Common myeloid progenitor, CD34-positive (primary cell): ENCODE measurements at regions not wholly inside any gene's neighbourhood (a gene's known extent, or its start where the extent isn't known, plus 50 kb on each side); places are given as distances from the start of the nearest gene placed in this dataset.
"Not testable (repeated sequence)": the region's sequence is repeated elsewhere in the genome, so short reads cannot be mapped to it uniquely, and the experiment has no call there.

Experiments used
- CTCF ChIA-PET: fragments of 350-600 bp; sonication (Branson Sonifier 250); formaldehyde crosslinking; loops from one replicate; lab custom pipeline; 2021; ENCODE audit warnings: antibody characterized with exemption; lab: Charles Lee
- POLR2A ChIA-PET: fragments of 350-600 bp; sonication (Branson Sonifier 250); formaldehyde crosslinking; loops from one replicate; lab custom pipeline; 2021; ENCODE audit warnings: antibody characterized with exemption; lab: Charles Lee
- DNase-seq, 3 donors: peaks; one replicate each; pipeline versions ENCODE4 v3.0.0 to v3.0.0-alpha.2; 2013
- H3K27ac ChIP-seq, 2 experiments: 1 replicate in 1 of 2; 2 replicates in 1 of 2; pipeline ENCODE4 v1.7.0; 2013; ENCODE audit warnings: inconsistent platforms in 2 of 2, low read length in 2 of 2, mild to moderate bottlenecking in 2 of 2, low read depth in 1 of 2, moderate library complexity in 1 of 2; ENCODE audit not compliant: severe bottlenecking in 2 of 2, insufficient read depth in 1 of 2, poor library complexity in 1 of 2
- H3K27me3 ChIP-seq, 5 experiments: replicated peaks in 2 of 5; 1 replicate in 3 of 5; 2 replicates in 2 of 5; pipeline versions ENCODE4 v1.6.1 to v1.7.0; 2013; ENCODE audit warnings: low read length in 4 of 5, mild to moderate bottlenecking in 2 of 5, moderate library complexity in 2 of 5, inconsistent platforms in 1 of 5; ENCODE audit not compliant: insufficient read depth in 5 of 5, control insufficient read depth in 4 of 5
- H3K36me3 ChIP-seq, 4 experiments: 1 replicate in 2 of 4; 2 replicates in 2 of 4; pipeline versions ENCODE4 v1.6.1 to v1.7.0; 2013; ENCODE audit warnings: low read length in 3 of 4, control low read depth in 1 of 4, mild to moderate bottlenecking in 1 of 4; ENCODE audit not compliant: control insufficient read depth in 4 of 4, insufficient read depth in 4 of 4
- H3K4me1 ChIP-seq, 4 experiments: 1 replicate in 3 of 4; 2 replicates in 1 of 4; pipeline versions ENCODE4 v1.6.1 to v1.7.1; 2013; ENCODE audit warnings: low read length in 3 of 4, mild to moderate bottlenecking in 3 of 4, control low read depth in 1 of 4, inconsistent platforms in 1 of 4, moderate library complexity in 1 of 4; ENCODE audit not compliant: control insufficient read depth in 4 of 4, insufficient read depth in 4 of 4; ENCODE audit errors: control extremely low read depth in 1 of 4
- H3K4me3 ChIP-seq, 7 experiments: 1 replicate in 4 of 7; 2 replicates in 3 of 7; pipeline versions ENCODE4 v1.5.1 to v1.7.0; 2013; ENCODE audit warnings: mild to moderate bottlenecking in 7 of 7, low read length in 6 of 7, moderate library complexity in 6 of 7, inconsistent platforms in 2 of 7, low read depth in 2 of 7, control low read depth in 1 of 7; ENCODE audit not compliant: insufficient read depth in 4 of 7, control insufficient read depth in 1 of 7; ENCODE audit errors: extremely low read depth in 1 of 7
- H3K9me3 ChIP-seq, 5 experiments: 1 replicate in 4 of 5; 2 replicates in 1 of 5; pipeline versions ENCODE4 v1.6.1 to v1.7.1; 2013; ENCODE audit warnings: low read length in 4 of 5, mild to moderate bottlenecking in 2 of 5, inconsistent platforms in 1 of 5, low read depth in 1 of 5, moderate library complexity in 1 of 5; ENCODE audit not compliant: control insufficient read depth in 4 of 5, insufficient read depth in 2 of 5; ENCODE audit errors: control extremely low read depth in 1 of 5
- WGBS: methylation state at CpG from one replicate; pipeline ENCODE4 v1.1.5; 2013; ENCODE audit not compliant: insufficient coverage; 5-methylcytosine and 5-hydroxymethylcytosine counted together

DNA sequence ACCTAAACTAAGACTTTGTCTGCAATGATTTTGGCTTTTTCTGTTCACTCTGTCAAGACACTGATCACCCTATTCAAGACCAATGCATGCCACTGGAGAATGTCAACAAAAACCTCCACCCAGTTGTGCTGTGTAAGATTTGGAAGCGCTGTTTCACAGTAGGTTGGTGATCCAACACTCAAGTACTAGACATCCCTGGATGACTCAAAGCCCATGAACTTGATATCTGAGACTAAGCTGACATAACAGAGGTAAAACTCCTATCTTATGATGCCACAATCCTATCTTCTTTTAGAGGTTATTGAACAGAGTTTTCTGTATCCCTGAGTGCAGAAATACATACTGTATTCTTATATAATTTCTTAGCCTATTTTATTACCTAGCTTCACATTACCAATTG, 251.3 kb upstream of the ETAA1 start:
- H3K4me1 ChIP-seq: no peaks in the 10 kb centered on the region
- ChIA-PET POLR2A (no interaction called here), CTCF (no interaction called here)
- H3K9me3 ChIP-seq: no peaks in the 10 kb centered on the region
- H3K27me3 ChIP-seq: no peaks in the 10 kb centered on the region
- H3K36me3 ChIP-seq: no peaks in the 10 kb centered on the region
- no peak overlapping the region for H3K4me3 ChIP-seq
- no peak overlapping the region for H3K27ac ChIP-seq
- DNase-seq: no peak
- 100% methylated on average over 1 of the region's 1 CpG for WGBS

DNA sequence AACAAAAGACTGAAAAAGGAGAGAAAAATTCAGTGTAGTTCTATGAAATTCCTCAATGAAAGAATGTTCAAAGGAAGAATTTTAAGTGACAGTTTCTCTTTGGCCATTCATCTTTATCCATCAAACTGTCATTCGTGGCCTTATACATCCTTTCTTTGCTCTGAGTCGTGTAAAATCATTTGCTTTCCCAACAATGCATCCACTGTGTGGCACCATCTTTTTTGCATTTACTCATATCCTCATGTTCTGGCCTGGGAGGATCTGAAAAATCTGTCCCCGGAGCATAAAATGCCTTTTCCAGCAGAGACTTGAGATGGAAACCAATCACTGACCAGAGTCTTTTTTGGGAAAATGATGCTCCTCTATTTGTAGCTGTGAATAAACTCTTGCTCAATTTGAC, 240.3 kb upstream of the ETAA1 start:
- ChIA-PET CTCF (no interaction called here), POLR2A (no interaction called here)
- 75% methylated on average over 2 of the region's 3 CpGs for WGBS
- H3K4me1 ChIP-seq: no peaks in the 10 kb centered on the region
- DNase-seq: no peak
- H3K27ac ChIP-seq: no peak overlapping the region
- H3K4me3 ChIP-seq: no peak overlapping the region
- H3K27me3 ChIP-seq: no peaks in the 10 kb centered on the region
- H3K9me3 ChIP-seq: peaks cover 0 to 5% (median 0%) of the 10 kb centered on the region in 5 experiments
- no peaks in the 10 kb centered on the region for H3K36me3 ChIP-seq

DNA sequence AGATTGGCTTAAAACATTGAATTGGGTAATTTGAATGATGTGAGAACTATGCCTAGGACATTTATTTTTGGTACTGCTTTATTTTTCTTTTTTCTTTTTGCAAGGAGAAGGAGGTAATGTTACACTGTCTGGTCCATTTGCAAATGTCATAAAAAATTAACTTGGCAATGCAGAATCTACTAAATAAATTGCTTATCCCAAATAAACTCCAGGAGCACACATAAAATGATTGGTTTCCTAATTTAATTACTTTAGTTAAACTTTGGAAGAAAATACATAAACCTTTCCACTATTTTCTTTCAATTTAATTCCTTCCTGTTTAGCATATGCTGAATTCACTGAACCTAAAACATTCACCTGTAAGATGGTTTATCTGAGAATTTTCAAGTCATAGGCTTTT, 238.4 kb upstream of the ETAA1 start:
- no peak overlapping the region for H3K27ac ChIP-seq
- DNase-seq: no peak
- H3K36me3 ChIP-seq: no peaks in the 10 kb centered on the region
- H3K9me3 ChIP-seq: no peaks in the 10 kb centered on the region
- no peak overlapping the region for H3K4me3 ChIP-seq
- no peaks in the 10 kb centered on the region for H3K27me3 ChIP-seq
- CTCF ChIA-PET: no interaction called here
- no peaks in the 10 kb centered on the region for H3K4me1 ChIP-seq
- POLR2A ChIA-PET: no interaction called here

DNA sequence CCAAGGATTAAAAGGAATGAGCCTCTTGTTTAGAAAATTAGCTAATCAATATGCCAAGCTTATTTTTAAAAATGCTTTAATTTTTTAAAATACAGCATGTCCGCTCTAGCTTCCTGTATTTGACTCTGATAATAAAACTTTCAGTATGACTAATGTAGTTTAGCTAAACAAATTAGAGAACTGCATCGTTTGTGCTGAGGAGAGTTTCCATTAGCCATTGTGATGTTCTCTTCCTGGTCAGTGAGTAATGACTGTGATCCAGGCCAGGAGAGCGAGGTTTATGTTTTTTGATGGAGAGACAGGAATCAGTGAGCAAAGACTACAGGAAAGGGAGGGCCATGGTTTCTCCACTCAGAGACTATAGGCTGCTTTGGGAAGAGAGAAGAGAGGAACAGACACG, 237.2 kb upstream of the ETAA1 start:
- H3K4me3 ChIP-seq: no peak overlapping the region
- no peak overlapping the region for H3K27ac ChIP-seq
- DNase-seq: peak in 1 of 3 donors; percentile 27
- ChIA-PET CTCF (no interaction called here), POLR2A (no interaction called here)
- no peaks in the 10 kb centered on the region for H3K4me1 ChIP-seq
- H3K9me3 ChIP-seq: no peaks in the 10 kb centered on the region
- 62% methylated on average over 3 of the region's 4 CpGs for WGBS
- no peaks in the 10 kb centered on the region for H3K27me3 ChIP-seq
- no peaks in the 10 kb centered on the region for H3K36me3 ChIP-seq

DNA sequence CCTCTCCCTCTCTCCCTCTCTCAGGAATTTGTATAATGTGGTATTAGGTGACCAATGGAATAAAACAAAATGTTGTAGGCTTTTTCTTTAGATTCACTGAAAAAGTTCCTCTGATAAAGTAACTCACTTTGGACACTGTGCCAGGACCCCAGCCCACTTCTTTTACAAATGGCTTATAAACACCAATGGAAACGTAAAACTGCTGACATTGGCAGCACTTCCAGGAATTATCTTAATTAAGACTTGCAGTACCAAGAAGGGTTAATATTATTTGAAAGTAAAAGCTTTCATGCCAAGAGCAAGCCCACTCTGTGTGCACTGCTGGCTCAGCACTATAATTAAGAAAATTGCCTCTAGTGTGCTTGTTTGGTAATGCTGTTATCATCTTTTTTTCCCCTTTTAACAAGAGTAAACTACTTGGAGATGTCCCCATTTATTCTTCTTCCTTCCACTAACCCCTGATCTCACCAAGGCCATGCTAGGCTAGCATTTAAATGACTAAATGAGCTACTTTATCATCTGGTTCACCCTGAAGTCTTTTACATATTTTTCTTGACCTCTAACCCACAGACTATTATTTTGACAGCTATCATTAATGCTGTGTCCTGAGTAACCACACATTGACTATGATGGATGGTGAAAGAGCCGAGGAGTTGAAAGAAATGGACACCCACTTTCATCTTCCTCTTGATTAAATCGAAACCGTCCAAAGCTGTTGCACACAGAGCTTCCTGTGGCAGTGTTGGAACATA, 232.2 kb upstream of the ETAA1 start:
- no peaks in the 10 kb centered on the region for H3K27me3 ChIP-seq
- H3K36me3 ChIP-seq: no peaks in the 10 kb centered on the region
- DNase-seq: no peak
- POLR2A ChIA-PET: interaction anchor here (0.6 kb wide), 1 partner anchor 464 kb away, joined by 5 read pairs; no protein-coding TSS in a partner anchor
- H3K27ac ChIP-seq: no peak overlapping the region
- 17% methylated on average over 1 of the region's 4 CpGs for WGBS
- H3K4me3 ChIP-seq: no peak overlapping the region
- no peaks in the 10 kb centered on the region for H3K9me3 ChIP-seq
- CTCF ChIA-PET: no interaction called here
- H3K4me1 ChIP-seq: no peaks in the 10 kb centered on the region

DNA sequence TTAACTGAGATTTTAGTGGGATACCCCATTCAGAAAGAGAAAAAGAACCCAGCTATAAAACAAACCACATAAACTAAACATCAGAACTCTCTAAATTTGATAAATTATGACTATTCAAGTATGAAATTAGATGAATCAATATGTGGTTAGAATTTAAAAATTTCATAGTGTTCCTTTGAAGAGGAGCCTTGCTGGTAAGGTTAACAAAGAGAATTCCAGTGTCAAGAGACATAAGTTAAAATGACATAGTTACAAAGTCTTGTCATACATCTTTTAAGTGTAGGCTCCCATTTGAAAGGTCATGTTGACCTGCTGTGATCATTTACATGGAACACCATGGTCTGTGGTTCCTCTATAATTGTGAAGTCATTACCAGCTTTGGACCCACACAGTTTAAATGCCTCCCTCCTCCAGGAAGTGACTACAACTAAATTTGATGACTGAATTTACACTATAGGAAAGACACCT, 231.6 kb upstream of the ETAA1 start:
- Histone ChIP-seq H3K4me1 (no peaks in the 10 kb centered on the region), H3K27me3 (no peaks in the 10 kb centered on the region), H3K36me3 (no peaks in the 10 kb centered on the region), H3K9me3 (no peaks in the 10 kb centered on the region), H3K4me3 (no peak overlapping the region), H3K27ac (no peak overlapping the region)
- CTCF ChIA-PET: no interaction called here
- DNase-seq: peak in 2 of 3 donors; percentile 17 to 51
- POLR2A ChIA-PET: interaction anchor here (0.6 kb wide), 1 partner anchor 465 kb away, joined by 5 read pairs; no protein-coding TSS in a partner anchor

DNA sequence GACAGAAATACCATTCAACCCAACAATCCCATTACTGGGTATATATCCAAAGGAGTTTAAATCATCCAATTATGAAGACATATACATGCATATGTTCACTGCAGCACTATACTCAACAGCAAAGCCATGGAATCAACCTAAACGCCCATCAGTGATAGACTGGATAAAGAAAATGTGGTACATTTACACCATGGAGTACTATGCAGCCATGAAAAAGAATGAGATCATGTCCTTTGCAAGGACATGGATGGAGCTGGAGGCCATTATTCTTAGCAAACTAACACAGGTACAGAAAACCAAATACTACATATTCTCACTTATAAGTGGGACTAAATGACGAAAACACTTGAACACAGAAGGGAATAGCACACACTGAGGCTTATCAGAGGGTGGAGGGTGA, 230.6 kb upstream of the ETAA1 start:
- 100% methylated on average over 1 of the region's 2 CpGs for WGBS
- H3K36me3 ChIP-seq, H3K27me3 ChIP-seq, CTCF ChIA-PET, DNase-seq, POLR2A ChIA-PET, H3K27ac ChIP-seq, H3K9me3 ChIP-seq, H3K4me1 ChIP-seq, H3K4me3 ChIP-seq: not testable (repeated sequence)
